ENCODE measurements at regions not wholly inside any gene's neighbourhood (a gene's known extent, or its start where the extent isn't known, plus 50 kb on each side); places are given as distances from the start of the nearest gene placed in this dataset.

GRCh38 chr15:93291380-93291779, 202.4 kb upstream of the RGMA start:
- Histone ChIP-seq H3K27ac (no peak overlapping the region), H3K4me1 (no peaks in the 10 kb centered on the region), H3K36me3 (ENCODE audit: low read depth, missing control alignments) (no peaks in the 10 kb centered on the region), H3K9me3 (no peaks in the 10 kb centered on the region), H3K27me3 (no peaks in the 10 kb centered on the region), H3K4me3 (no peak overlapping the region)
- 90 to 91% methylated on average over 5 of the region's 5 CpGs for WGBS, 2 donors
- intact Hi-C loops (cut with DNase I; ENCODE audit: low total_unique reads): no loop called here
- DNase-seq: no peak
- TF ChIP-seq POLR2A (IDR thresholded peaks at IDR 0.05) (no peak), CTCF (IDR thresholded peaks at IDR 0.05) (no peak)

- DNase-seq: no peak
- H3K4me3 ChIP-seq: no peak overlapping the region
- 70 to 71% methylated on average over 4 of the region's 4 CpGs for WGBS, 2 donors
- intact Hi-C loops (cut with DNase I; ENCODE audit: low total_unique reads): no loop called here
- no peak for TF ChIP-seq POLR2A (IDR thresholded peaks at IDR 0.05)
- no peak for TF ChIP-seq CTCF (IDR thresholded peaks at IDR 0.05)
- H3K36me3 ChIP-seq (ENCODE audit: low read depth, missing control alignments): no peaks in the 10 kb centered on the region
- no peaks in the 10 kb centered on the region for H3K9me3 ChIP-seq
- no peaks in the 10 kb centered on the region for H3K4me1 ChIP-seq
- no peaks in the 10 kb centered on the region for H3K27me3 ChIP-seq
- no peak overlapping the region for H3K27ac ChIP-seq
Observed at GRCh38 chr15:93290618-93290946, 201.6 kb upstream of the RGMA start.

GRCh38 chr15:93289941-93290617, 201.1 kb upstream of the RGMA start:
- Histone ChIP-seq H3K4me3 (no peak overlapping the region), H3K36me3 (ENCODE audit: low read depth, missing control alignments) (no peaks in the 10 kb centered on the region), H3K27me3 (no peaks in the 10 kb centered on the region), H3K4me1 (no peaks in the 10 kb centered on the region), H3K27ac (no peak overlapping the region), H3K9me3 (no peaks in the 10 kb centered on the region)
- DNase-seq: no peak
- TF ChIP-seq POLR2A (IDR thresholded peaks at IDR 0.05): no peak
- no peak for TF ChIP-seq CTCF (IDR thresholded peaks at IDR 0.05)
- WGBS, 2 donors: 71 to 82% methylated on average over 10 of the region's 10 CpGs
- intact Hi-C loops (cut with DNase I; ENCODE audit: low total_unique reads): no loop called here

- DNase-seq: no peak
- Histone ChIP-seq H3K27me3 (no peaks in the 10 kb centered on the region), H3K27ac (no peak overlapping the region), H3K9me3 (no peaks in the 10 kb centered on the region), H3K4me1 (no peaks in the 10 kb centered on the region), H3K36me3 (ENCODE audit: low read depth, missing control alignments) (no peaks in the 10 kb centered on the region), H3K4me3 (no peak overlapping the region)
- intact Hi-C loops (cut with DNase I; ENCODE audit: low total_unique reads): no loop called here
- WGBS, 2 donors: 73 to 77% methylated on average over 9 of the region's 9 CpGs
- no peak for TF ChIP-seq POLR2A (IDR thresholded peaks at IDR 0.05)
- TF ChIP-seq CTCF (IDR thresholded peaks at IDR 0.05): no peak
Observed at GRCh38 chr15:93288728-93289294, 199.8 kb upstream of the RGMA start.

GRCh38 chr15:93286446-93286845, 197.4 kb upstream of the RGMA start:
- no peak for TF ChIP-seq CTCF (IDR thresholded peaks at IDR 0.05)
- no peak for TF ChIP-seq POLR2A (IDR thresholded peaks at IDR 0.05)
- H3K27me3 ChIP-seq: no peaks in the 10 kb centered on the region
- H3K27ac ChIP-seq: no peak overlapping the region
- WGBS, 2 donors: 38 to 96% methylated on average over 1 of the region's 1 CpG
- no peaks in the 10 kb centered on the region for H3K4me1 ChIP-seq
- H3K4me3 ChIP-seq: no peak overlapping the region
- no peak for DNase-seq
- H3K36me3 ChIP-seq (ENCODE audit: low read depth, missing control alignments): no peaks in the 10 kb centered on the region
- no peaks in the 10 kb centered on the region for H3K9me3 ChIP-seq
- intact Hi-C loops (cut with DNase I; ENCODE audit: low total_unique reads): no loop called here

Measured in testis (tissue), 2 donors.